GM19043 (cell line): ENCODE measurements at regions not wholly inside any gene's neighbourhood (a gene's known extent, or its start where the extent isn't known, plus 50 kb on each side); places are given as distances from the start of the nearest gene placed in this dataset.

ENCODE experiments used
- ATAC-seq: cut with Tn5 transposase; IDR thresholded peaks from one replicate; pipeline ENCODE4 v1.9.1; 2021; ENCODE audit warnings: low read depth; ENCODE audit not compliant: unreplicated experiment

DNA sequence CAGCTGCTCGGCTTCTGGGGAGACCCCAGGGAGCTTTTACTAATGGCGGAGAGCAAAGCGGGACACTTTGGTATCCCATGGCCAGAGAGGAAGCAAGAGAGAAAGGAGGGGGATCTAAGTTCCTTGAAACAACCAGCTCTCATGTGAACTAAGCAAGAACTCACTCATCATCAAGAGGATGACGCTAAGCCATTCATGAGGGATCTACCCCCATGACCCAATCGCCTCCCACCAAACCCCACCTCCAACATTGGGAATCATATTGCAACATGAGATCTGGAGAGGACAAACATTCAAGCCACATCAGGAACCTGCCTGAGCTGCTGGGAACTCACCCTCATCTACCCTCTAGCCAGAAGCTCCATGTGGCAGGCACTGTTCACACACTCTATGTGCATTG, 372.1 kb upstream of the RUNX1 start:
- ATAC-seq = no peak

DNA sequence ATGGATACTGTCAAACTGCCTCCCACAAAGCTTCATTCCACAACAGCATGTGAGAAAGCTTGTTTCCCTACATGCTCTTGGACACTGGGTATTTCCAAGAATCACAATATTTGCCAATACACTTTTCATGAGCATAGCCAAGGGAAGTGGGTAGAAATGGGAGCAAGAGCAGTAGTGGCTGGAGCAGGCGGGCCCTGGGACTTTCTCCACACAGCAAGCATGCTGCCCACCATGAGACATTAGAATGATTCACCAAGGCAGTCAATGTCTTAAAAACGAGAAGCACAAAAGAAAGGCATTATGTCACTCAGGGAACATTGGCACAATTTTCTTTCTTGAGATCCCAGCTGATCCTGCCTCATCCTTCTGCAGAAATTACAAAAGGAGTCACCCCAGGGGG, 371.6 kb upstream of the RUNX1 start:
- no peak for ATAC-seq

DNA sequence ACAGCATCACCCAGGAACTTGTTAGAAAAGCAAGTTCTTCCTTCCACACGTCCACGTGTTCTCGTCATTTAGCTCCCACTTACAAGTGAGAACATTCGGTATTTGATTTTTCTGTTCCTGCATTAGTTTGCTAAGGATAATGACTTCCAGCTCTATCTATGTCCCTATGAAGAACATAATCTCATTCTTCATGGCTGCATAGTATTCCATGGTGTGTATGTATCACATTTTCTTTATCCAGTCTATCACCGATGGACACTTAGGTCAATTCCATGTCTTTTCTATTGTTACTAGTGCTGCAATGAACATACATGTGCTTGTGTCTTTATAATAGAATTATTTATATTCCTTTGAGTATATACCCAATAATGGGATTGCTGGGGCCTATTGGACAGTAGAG, 368.7 kb upstream of the RUNX1 start:
- ATAC-seq = no peak

DNA sequence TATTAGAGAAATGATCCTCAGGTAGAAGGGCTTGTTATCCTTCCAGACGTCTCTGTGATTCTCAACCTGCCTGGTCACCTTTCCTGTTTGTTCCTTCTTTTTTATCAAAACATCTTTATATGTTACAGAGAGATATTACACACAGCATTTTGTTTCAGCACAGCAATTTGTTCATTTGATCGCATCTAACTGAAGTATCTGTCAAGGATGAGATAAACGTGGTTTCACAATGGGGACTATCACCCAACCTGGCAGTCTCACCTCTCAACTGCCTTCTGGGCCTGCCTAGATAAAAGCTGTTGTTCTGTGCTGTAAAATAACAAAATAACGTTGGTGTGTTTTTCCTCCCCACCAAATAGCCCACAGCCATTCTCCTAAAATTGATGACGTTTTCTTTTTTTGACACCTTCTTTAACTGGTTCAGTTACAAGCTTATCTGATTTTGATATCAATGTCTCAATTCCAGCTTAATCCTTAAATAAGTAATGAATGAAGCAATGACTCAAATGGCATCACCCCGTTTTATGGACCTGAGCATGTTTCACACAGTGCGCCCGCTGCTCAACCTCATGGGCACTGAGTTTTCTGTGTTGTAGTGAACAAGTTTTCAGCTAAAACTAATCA, 367.9 kb upstream of the RUNX1 start:
- ATAC-seq = no peak

DNA sequence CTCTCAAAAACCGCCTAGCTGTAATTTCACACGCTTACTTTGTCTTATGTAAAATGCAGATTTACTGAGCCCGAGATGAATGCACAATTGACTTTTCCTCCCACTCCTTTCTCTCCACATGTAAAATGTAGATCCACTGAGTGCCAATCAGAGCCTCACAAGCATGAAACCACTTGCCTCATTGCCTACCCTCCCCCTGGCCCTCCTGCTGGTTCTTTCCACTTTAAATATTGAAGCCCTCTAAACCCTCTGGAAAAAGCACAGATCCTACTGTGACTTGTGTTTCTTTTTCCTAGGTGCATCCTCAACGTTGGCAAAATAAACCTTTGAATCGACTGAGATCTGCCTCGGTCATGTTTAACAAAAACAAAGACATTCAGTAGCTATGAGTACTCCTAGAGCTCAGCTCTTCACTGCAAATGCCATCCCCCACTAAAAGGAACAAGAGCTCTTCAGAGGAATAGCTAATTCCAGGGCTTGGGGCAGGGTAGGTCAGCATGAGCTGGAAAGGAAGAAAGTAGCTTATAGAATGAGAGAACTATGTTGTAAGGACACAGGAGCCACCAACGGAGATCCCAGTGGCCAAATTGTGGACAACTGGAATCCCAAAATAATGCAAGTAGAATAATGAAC, 365.5 kb upstream of the RUNX1 start:
- ATAC-seq = no peak

DNA sequence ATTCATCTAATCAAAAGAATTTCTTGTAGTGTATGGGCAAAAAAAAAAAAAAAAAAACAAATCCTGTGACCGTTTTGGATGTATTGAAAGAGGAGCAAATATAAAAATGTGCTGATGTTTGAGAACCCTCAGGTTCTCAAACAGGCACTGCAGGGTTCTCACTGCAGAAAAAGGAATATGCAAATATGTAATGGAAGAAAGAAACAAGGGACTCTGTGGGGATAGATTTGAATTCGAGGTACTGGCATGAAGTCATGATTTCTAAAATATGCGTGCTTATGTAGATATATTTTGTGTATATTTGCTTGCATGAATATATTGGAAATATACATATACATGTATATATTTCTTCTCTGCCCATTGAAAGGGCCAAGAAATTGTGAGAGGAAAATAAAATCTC, 365.0 kb upstream of the RUNX1 start:
- ATAC-seq = no peak

DNA sequence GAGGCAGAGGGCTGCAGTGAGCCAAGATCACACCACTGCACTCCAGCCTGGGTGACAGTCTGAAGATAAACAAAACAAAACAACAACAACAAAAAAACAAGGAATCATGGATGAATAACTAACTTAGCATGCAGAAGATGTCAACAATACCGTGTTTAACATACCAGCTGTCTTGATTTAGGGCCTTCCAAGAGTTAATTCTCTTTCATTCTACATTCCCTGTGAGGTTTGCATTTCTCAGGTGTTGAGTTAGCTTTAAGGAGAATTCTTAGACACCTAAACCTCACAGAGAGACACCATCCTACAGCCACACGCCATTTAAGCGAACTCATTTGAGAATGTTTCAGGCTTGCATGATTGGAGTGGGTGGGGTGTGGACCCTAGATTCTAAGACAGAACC, 363.1 kb upstream of the RUNX1 start:
- no peak for ATAC-seq

DNA sequence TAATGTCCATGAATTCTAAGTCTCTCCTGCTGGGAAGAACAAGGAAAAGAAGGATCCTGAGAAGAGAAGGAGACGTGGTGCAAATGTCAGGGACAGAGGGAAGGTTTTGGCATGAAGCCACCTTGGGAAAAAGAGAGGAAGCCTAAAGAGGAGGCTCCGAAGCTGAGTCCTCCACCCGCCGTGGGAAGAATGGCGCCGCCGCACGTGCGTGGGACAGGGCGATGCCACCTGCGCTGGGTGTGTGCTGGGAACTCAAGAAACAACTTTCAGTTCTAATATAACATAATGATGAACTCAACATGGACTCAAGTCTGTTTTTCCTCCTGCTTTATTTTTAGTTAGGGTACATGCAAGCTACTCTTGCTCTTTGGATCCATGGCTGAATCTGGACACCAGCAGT, 362.3 kb upstream of the RUNX1 start:
- no peak for ATAC-seq

DNA sequence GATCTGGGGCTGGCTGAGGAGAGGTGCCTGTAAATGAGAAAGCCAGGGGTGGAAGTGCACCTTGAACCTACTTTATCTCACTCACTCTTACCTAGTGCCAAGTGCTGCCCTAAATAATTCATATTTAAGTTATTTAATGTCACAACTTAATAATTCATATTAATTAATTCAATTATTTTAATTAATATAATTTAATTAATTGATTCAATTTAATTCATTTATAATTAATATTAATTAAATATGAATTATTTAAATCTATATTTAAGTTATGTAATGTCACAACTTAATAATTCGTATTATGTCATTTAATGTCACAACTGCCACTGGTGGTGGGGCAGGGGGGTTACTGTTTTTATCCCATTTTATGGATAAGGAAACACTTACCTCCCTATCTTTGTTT, 361.6 kb upstream of the RUNX1 start:
- no peak for ATAC-seq

DNA sequence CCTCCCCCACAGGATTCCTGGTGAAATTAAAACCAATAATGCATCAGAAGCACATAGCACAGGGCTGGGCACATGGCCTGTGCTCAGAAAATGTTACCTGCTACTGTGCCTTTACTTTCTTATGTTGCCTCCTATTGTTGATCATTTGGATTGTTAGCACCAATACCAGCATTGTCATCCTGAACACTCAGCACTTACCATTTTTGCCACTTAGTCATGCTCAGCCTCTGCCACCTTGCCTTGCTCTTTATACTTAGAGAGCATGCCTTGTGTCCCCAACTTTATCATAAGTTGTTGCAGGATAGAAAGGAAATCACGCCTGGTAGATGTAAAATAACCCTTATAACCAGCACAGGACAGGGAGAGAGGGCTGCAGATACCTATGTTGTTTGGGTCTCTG, 361.0 kb upstream of the RUNX1 start:
- no peak for ATAC-seq

DNA sequence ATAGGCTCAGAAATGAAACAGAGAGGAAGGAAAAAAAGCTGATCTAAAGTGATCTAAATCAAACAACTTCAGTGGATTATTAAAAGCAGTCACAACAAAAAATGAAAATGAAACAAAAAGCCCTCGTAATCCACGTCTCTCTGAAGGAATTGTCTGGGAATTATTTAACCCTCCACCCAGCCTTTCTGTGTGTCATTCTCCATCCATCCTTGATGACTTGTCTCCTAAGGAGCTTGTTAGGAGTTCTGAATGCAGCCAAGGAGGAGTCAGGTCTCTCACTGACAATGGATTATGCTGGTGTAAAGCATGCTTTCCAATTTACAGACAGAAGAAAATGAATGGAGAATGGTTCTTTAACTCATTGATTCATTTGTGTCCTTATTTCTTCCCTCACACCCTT, 359.3 kb upstream of the RUNX1 start:
- ATAC-seq = no peak

DNA sequence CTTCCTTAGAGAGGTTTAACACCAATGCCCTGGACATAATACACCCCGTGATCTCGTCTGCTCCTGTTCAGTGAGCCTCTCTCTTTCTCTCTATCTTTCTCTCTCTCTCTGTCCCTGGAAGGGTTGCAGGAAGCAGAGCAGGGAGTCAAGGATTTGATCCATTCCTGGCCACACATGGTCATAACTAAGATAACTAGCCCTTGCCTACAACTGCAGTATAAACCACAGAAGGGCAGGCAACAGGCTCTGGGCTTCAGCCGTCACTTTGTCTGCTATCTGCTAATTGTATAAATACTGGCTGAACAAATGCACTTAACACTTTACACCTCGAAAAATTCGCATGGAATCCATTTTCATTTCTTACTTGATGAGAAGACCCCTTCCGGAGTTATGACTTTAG, 357.5 kb upstream of the RUNX1 start:
- no peak for ATAC-seq

DNA sequence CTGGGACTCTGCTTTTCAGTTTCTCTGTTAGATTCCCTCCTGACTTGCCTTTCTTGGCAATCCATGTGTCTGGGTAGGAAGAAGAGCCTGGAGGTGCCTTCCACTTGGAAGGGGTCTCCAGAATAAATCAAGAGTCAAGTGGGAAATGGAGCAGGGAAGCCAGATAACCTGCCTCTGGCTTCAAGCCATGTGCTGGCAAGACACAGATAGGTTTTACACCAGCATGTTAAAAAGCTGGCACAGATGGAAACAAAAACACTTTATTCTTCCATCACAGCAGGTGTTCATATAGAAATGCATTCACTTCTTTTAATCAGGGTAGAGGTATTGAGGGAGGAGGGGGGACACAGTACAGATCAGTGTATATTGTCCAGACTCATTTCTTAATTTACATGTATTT, 356.9 kb upstream of the RUNX1 start:
- ATAC-seq = no peak

DNA sequence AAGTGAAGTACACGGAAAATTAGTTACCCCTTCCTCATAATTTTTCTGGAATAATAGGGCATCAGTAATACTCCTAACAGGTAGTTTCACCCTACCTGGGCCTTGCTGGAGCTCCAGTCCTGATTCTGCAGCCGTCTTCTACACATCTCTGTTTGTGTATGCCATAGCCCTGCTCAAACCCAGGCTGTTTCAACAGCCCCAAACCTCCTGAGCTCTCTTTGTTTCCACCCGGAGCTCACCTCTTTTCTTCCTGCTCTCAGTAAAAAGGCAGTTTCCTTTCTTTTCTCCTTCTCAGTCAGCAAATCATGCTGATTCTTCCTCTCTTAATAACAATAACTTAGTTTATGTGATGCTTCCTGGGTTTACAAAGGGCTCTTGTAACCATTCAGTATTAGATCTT, 355.1 kb upstream of the RUNX1 start:
- no peak for ATAC-seq

DNA sequence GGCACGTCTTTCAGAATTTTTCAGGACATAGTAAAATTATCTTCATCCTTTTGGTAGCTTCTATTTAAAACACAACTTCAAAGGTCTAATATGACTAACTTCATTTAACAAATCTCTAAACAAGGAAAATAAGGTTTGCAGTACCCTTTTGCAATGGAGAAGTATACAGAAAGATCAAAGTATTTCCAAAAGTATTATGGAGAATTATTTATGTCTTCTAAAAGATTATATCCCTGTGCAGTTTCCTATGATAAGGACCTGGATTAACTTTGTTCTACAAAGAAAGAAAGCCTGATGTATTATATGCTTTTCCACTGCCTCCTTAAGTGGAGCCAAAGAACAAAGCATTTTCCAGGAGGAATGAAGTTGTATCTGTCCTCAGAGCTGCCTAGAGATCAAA, 353.0 kb upstream of the RUNX1 start:
- ATAC-seq = no peak

DNA sequence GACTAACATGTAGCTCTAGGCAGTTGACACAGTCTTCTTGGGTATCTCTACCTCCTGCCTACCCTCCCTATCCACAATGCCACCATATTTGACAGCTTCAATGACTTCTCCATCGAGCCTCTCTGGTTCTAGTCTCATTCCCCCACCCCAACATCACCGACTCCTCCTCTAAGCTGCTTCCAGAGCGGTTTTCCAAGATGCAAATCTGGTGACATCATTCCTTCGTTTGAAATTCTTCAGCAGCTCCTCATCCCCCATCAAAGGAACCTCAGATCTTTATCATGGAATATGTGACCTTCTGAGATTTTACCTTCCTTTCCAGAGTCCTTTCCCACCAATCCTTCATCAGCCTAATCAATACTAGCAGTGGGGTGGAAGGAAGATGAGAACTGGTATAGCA, 352.4 kb upstream of the RUNX1 start:
- no peak for ATAC-seq

DNA sequence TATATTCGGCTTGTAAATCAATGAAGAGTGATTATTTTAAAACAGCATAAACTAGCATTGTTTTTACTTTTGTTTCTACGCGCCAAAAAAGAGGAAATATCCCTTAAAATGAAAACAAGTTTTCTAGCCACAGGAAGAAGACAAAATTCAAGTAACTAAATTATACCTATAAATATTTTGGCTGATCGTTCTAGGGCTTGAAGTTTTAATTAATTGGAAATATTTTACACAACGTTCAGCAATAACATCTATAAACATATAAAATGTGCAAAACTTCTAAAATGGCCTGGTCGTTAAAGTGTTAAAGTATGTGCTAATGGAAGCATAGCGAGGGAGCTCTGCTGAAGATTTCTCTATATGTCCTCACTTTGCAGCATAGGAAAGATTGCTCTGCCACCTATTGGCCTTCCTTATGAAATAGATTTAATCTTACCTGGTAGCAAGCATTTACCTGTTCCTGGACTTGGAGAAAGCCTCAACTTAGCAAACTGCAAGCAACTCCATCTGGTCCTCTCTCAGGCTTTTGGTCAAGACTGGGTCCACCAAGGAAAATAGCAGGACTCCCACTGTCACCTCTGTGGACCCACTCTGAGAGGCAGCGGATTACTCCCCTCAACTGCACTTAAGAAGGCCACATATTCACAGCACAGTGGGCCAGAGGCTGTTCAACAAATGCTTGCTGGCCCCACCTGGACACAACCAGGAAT, 351.3 kb upstream of the RUNX1 start:
- no peak for ATAC-seq

DNA sequence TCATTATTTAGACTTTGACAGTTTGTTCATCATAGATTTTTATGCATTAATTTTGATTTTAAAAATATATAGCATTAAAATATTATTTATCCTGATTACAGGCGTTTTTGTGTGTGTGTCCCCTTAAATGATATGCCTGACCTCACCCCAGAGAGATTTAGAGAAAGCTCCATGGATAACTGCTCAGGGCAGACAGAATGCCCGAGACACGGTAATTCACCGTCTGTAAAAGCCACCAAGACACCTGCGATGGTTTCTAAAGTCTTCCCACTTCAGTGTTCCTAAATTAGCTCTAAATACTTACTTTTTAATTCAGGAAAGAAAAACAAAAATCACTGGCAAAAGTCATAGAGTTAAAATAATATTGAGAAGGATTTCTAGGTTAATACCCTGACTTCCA, 350.6 kb upstream of the RUNX1 start:
- ATAC-seq = no peak

DNA sequence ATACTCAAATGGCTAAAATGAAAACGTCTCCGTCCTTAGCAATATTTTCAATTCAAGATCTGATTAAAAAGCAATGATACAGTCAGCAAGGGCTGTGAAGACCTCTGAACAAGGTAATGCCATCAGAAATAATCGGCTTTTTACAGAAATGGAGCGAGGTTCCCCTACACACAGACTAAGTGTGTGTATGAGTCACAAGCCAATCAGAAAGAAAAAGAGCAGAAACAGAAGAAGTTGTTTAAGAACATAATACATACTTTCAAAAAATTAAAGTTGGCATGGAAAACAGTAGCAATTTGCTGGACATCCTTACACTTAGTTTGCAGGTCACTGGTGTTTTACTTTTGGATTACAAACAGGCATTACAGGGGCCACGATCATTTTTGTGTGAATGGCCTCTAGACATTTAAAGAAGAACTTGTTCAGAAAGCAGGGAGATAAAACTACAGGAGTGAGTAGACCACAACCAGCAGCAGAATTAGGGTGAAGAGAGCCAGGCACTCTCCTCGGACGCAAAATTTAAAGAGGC, 350.0 kb upstream of the RUNX1 start:
- no peak for ATAC-seq

DNA sequence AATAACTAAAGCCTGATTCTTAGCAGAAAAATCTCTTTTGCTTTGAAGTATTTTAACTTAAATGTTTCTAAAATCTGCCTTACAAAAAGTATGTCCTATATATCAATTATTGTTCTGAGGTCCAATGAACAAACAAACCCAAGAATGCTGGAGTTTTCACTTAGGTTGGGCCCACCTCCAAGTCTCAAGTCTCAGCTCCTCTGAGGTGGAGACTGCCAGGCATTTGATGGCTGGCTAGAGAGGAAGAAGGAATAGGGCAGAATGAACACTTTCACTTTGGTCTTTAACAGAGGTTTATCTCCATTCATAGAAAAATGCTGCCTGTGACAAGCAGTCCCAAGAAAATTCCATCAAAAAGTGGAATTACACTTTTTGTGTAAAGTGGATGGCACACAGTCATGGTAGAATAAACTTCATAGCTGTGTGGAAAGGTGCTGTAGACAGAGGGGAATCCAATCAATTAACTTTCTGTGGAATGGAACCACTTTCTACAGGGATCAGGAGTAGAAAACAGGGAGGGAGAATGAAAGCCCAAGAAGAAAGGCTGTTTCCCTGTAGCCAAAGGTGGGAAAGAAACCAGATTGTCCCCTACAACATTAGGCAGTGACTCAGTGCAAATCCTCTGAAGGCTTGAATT, 349.4 kb upstream of the RUNX1 start:
- no peak for ATAC-seq

DNA sequence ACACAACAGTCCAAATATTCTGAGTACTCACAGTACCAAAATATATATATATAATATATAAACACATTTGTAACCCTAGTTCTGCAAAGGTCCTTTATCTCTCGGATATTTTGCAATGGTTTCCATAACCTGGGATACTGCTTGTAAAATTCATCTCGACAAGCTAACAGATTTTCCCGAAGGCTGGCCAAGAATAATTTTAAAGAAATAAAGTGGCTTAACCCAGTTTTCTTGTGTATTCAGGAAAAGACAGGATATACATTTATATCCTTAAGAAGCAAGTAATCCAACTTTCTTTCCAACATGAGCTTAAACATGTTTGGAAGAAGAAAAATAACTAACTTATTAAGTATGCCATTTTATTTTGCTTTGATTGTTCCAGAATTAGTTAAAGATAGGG, 348.7 kb upstream of the RUNX1 start:
- ATAC-seq = no peak

DNA sequence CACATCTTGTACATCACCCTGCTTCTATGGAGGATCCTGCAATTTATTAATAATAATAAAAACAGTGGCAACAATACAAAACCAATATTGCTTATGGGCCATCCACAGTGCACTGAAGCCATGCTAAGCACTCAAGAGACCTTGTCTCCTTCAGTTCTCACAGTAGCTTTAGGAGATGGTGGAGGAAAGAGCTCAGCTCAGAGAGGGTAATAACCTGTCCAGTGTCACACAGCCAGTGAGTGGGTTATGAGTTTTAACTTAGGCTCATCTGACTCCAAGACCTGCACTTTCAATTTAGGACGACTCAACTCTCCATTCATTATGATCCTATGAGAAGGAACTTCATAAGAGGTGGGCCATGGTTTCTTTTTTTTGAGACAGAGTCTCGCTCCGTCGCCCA, 347.6 kb upstream of the RUNX1 start:
- no peak for ATAC-seq
